ENCODE measurements at regions not wholly inside any gene's neighbourhood (a gene's known extent, or its start where the extent isn't known, plus 50 kb on each side); places are given as distances from the start of the nearest gene placed in this dataset.

- TF ChIP-seq CTCF (IDR thresholded peaks at IDR 0.05; ENCODE audit: insufficient read depth, low read length) (no peak), POLR2AphosphoS5 (IDR thresholded peaks at IDR 0.05; ENCODE audit: low read depth) (no peak), REST (IDR thresholded peaks at IDR 0.05; ENCODE audit: insufficient replicate concordance, low read depth) (no peak), SPI1 (IDR thresholded peaks at IDR 0.05; ENCODE audit: borderline replicate concordance, low read depth) (no peak), GABPA (IDR thresholded peaks at IDR 0.05; ENCODE audit: low read depth) (no peak)
Measured at GRCh38 chr16:63617990-63618763, 1503.7 kb downstream of the CDH11 start.

Data from HL-60 (cell line).